ENCODE measurements at regions not wholly inside any gene's neighbourhood (a gene's known extent, or its start where the extent isn't known, plus 50 kb on each side); places are given as distances from the start of the nearest gene placed in this dataset.
"Not testable (repeated sequence)": the region's sequence is repeated elsewhere in the genome, so short reads cannot be mapped to it uniquely, and the experiment has no call there.

DNA sequence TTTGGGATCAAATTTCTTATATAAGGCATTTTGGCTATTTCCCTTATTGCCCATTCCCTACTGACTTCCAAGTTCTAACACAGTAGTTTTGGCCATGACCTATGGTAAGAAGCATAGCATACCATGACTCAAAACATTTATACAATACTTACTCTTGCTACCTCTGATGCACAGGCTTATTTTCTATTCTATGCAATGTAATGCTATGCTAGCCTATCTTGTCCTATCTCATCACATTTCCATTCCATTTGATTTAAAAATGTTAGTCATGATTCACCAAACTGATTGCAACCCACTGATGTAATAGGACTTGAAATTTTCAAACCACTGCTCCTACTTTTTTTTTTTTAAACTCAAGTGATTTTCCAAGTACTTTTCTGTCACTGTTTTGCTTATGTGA is 658.5 kb downstream of the TYW1 start:
- ATAC-seq (ENCODE audit: insufficient number of reproducible peaks, low FRiP score, low read depth) (no peak), DNase-seq (ENCODE audit: low spot score) (no peak)
- Histone ChIP-seq H3K4me1 (ENCODE audit: control insufficient read depth in 1 of 2, low read depth in 2 of 2) (no peaks in the 10 kb centered on the region), H3K27ac (no peak overlapping the region), H3K4me3 (no peak overlapping the region), H3K9me3 (no peaks in the 10 kb centered on the region), H3K27me3 (replicated peaks; ENCODE audit: insufficient read depth) (no peaks in the 10 kb centered on the region), H3K36me3 (no peaks in the 10 kb centered on the region)
- TF ChIP-seq, protein P1, sequence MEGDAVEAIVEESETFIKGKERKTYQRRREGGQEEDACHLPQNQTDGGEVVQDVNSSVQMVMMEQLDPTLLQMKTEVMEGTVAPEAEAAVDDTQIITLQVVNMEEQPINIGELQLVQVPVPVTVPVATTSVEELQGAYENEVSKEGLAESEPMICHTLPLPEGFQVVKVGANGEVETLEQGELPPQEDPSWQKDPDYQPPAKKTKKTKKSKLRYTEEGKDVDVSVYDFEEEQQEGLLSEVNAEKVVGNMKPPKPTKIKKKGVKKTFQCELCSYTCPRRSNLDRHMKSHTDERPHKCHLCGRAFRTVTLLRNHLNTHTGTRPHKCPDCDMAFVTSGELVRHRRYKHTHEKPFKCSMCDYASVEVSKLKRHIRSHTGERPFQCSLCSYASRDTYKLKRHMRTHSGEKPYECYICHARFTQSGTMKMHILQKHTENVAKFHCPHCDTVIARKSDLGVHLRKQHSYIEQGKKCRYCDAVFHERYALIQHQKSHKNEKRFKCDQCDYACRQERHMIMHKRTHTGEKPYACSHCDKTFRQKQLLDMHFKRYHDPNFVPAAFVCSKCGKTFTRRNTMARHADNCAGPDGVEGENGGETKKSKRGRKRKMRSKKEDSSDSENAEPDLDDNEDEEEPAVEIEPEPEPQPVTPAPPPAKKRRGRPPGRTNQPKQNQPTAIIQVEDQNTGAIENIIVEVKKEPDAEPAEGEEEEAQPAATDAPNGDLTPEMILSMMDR (IDR thresholded peaks at IDR 0.05) = no peak

DNA sequence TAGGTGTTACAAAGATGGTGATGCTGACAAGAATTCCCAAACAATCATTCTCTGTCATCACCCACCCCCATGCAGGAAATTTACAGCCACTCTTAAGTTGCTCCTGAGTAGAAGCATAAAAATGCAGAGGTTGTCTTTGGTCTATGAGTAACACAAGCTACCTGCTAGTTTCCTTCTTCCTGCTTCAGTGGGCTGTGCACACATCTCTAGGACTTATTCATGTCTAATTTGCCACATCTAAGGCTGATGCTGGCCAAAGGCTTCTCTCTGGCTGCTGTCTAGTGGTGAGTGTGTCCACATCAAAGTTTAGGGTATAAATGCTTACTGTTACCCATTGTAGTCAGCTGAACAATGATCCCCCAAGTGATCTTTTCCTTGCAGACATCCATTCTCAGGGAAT is 662.5 kb downstream of the TYW1 start:
- DNase-seq (ENCODE audit: low spot score) (no peak), ATAC-seq (ENCODE audit: insufficient number of reproducible peaks, low FRiP score, low read depth) (no peak)
- H3K4me1 ChIP-seq (ENCODE audit: control insufficient read depth in 1 of 2, low read depth in 2 of 2) = no peaks in the 10 kb centered on the region
- H3K27ac ChIP-seq = no peak overlapping the region
- no peaks in the 10 kb centered on the region for H3K9me3 ChIP-seq
- TF ChIP-seq, protein P1 (IDR thresholded peaks at IDR 0.05) = no peak
- H3K36me3 ChIP-seq = no peaks in the 10 kb centered on the region
- no peak overlapping the region for H3K4me3 ChIP-seq
- H3K27me3 ChIP-seq (replicated peaks; ENCODE audit: insufficient read depth) = no peaks in the 10 kb centered on the region

DNA sequence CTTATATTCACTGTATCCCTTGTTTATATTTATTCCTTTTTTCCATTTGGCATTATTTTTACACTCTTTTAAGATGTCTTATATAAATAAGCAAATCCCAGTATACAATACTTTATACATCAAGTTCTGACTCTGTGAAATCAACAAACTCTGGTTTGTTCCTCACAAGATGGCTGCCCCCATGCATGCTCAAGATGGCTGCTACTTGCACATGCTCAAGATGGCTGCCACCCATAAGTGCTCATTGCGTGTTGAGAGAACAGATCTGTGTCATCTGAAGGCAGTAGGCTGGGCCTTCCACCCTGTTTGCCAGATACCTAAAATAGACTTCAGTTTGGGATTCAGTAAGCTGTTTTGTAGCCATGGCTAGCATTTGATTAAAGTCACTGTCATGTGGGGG is 666.2 kb downstream of the TYW1 start:
- no peak for ATAC-seq (ENCODE audit: insufficient number of reproducible peaks, low FRiP score, low read depth)

DNA sequence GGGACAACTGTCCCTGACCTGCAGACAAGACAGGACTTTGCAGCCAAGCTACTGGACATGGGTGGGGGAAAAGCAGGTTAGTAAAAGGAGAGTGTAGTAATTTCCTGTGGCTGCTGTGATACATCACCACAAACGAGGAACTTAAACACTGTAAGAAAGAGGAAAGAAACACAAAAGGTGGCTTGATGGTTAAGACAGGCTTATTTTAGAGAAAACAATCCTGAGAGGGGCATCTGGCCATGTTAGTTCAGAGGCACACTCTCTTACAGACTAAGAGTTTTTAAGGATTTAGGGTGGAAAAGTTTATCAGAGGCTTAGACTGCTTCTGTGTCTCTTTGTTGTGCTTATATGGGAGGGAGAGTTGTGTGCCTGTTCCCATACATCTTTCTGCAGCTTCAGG is 667.0 kb downstream of the TYW1 start:
- ATAC-seq (ENCODE audit: insufficient number of reproducible peaks, low FRiP score, low read depth) = no peak

More for the DNA sequence above, 666.2 kb downstream of the TYW1 start:
- Histone ChIP-seq H3K4me1 (ENCODE audit: control insufficient read depth in 1 of 2, low read depth in 2 of 2) (no peaks in the 10 kb centered on the region), H3K4me3 (no peak overlapping the region), H3K9me3 (no peaks in the 10 kb centered on the region), H3K36me3 (no peaks in the 10 kb centered on the region), H3K27ac (no peak overlapping the region), H3K27me3 (replicated peaks; ENCODE audit: insufficient read depth) (no peaks in the 10 kb centered on the region)
- no peak for DNase-seq (ENCODE audit: low spot score)
- TF ChIP-seq, protein P1 (IDR thresholded peaks at IDR 0.05) = no peak

DNA sequence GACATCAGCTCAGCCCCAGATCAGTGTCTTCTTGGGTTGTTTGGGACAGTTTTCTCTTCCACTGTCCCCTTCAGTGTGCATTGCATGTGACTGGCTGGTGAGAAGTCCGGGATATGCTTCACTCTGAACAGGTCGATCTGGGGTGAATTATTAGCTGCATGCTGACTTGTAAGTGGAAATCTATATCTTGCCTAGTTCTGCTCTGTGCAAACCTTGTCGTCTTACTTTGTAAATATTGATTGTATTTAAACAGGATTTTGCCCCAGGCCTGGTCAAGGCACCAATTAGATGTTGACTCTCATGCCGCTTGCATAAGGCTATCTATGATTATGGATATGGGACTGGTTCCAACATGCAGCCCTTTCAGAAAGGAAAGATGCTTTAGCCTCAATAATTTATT is 669.7 kb downstream of the TYW1 start:
- H3K9me3 ChIP-seq; H3K4me3 ChIP-seq; H3K36me3 ChIP-seq; DNase-seq (ENCODE audit: low spot score); H3K27me3 ChIP-seq (replicated peaks; ENCODE audit: insufficient read depth); ATAC-seq (ENCODE audit: insufficient number of reproducible peaks, low FRiP score, low read depth); H3K27ac ChIP-seq; H3K4me1 ChIP-seq (ENCODE audit: control insufficient read depth in 1 of 2, low read depth in 2 of 2): not testable (repeated sequence)

More for the DNA sequence above, 667.0 kb downstream of the TYW1 start:
- TF ChIP-seq, protein P1 (IDR thresholded peaks at IDR 0.05) = no peak
- no peak overlapping the region for H3K4me3 ChIP-seq
- no peak overlapping the region for H3K27ac ChIP-seq
- no peaks in the 10 kb centered on the region for H3K36me3 ChIP-seq
- no peaks in the 10 kb centered on the region for H3K4me1 ChIP-seq (ENCODE audit: control insufficient read depth in 1 of 2, low read depth in 2 of 2)
- no peaks in the 10 kb centered on the region for H3K9me3 ChIP-seq
- no peak for DNase-seq (ENCODE audit: low spot score)
- no peaks in the 10 kb centered on the region for H3K27me3 ChIP-seq (replicated peaks; ENCODE audit: insufficient read depth)

DNA sequence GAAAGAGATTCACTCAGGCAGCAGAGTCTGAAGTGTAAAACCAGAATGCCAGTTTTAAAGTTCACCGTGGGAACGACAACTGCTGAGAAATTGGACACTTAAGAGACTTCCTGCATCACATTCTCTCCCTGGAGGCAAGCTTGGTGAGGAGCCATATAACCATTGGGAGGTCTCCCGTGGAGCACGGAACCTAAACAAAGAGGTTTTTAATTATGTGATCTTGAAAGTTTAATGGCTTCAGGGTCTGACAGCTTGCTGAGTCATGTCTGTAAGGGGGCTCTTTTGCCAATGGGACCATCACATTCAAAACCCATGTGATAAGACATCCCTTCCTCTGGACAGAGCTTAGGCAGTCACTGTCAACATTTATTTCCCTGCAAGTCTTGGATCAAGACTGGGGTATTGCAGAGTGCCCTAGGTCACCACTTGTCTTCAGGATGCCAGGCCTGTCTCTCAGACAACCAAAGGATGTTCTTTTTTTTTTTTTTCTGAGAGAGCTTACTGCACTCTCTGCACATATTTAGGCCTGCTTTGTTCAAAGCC is 674.4 kb downstream of the TYW1 start:
- no peaks in the 10 kb centered on the region for H3K9me3 ChIP-seq
- TF ChIP-seq, protein P1 (IDR thresholded peaks at IDR 0.05) = no peak
- H3K27ac ChIP-seq = no peak overlapping the region
- no peaks in the 10 kb centered on the region for H3K27me3 ChIP-seq (replicated peaks; ENCODE audit: insufficient read depth)
- no peak for ATAC-seq (ENCODE audit: insufficient number of reproducible peaks, low FRiP score, low read depth)
- no peak overlapping the region for H3K4me3 ChIP-seq
- H3K36me3 ChIP-seq = no peaks in the 10 kb centered on the region
- DNase-seq (ENCODE audit: low spot score) = no peak
- H3K4me1 ChIP-seq (ENCODE audit: control insufficient read depth in 1 of 2, low read depth in 2 of 2) = no peaks in the 10 kb centered on the region
